GM21737 (cell line): ENCODE measurements at regions not wholly inside any gene's neighbourhood (a gene's known extent, or its start where the extent isn't known, plus 50 kb on each side); places are given as distances from the start of the nearest gene placed in this dataset.

Experiments used
- ATAC-seq: cut with Tn5 transposase; IDR thresholded peaks from one replicate; pipeline ENCODE4 v1.9.1; 2021; ENCODE audit warnings: mild to moderate bottlenecking, moderate library complexity; ENCODE audit not compliant: unreplicated experiment

DNA sequence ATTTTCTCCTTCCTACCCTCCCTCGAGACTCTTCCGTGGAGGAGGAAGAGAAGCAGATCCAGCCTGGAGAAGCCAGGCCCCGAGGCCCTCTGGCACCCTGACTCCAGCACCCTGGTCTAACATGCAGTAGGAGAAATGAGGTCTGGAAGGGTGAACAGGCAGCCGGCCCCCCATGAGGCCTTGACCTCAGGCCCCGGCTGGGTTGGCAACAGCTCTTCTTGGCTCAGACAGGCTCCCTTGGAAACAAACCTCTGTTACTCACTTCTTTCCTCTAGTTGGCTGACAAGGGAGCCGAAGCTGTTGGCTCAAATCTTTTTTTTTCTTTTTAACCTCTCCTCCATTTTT is 73.4 kb downstream of the CPN2 start:
- ATAC-seq, result no peak

DNA sequence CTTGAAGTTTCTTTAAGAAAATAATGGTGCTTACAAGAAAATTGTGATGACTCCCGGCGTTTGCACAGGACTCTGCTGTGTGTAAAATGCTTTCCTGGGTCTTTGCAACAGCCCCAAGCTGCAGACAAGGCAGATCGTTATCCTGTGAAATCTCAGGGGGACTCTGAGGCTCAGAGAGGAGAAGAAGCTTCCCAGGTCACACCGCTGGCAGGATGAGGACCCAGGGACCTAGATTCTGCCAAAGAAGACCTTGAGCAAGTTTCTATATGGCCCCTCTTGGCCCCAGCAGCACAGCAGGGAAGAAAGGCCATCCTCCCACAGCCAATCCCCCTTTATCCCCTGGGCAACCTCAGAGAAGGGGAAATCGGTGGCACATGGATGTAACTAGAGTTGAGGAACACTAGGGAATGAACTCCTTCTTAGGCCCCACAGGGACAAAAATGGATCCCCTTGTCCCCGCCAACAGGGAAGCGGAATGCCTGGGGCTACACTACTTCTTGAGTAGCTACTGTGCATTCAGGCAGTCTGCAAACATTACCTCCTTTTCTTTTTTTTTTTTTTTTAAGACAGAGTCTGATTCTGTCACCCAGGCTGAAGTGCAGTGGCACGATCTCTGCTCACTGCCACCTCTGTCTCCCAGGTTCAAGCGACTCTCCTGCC is 72.8 kb downstream of the CPN2 start:
- ATAC-seq, result no peak

DNA sequence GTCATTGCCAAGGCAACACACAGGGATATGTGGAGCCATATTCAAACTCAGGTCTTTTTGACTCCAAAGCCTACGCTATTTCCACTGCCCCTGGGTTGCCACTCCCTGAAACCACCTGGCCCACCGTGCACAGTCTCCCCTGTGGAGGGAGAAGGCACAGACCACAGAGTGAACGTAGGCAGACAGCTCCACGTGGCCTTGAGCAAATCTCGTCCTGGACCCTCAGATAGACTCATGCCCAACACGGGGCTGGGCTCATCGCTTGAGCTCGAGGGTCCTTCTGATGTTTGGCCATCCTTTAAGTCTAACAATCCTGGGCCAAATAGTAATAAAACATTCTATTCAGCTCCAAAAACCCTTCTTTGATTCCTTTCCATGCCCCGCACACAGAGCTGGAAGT is 72.0 kb downstream of the CPN2 start:
- no peak for ATAC-seq

DNA sequence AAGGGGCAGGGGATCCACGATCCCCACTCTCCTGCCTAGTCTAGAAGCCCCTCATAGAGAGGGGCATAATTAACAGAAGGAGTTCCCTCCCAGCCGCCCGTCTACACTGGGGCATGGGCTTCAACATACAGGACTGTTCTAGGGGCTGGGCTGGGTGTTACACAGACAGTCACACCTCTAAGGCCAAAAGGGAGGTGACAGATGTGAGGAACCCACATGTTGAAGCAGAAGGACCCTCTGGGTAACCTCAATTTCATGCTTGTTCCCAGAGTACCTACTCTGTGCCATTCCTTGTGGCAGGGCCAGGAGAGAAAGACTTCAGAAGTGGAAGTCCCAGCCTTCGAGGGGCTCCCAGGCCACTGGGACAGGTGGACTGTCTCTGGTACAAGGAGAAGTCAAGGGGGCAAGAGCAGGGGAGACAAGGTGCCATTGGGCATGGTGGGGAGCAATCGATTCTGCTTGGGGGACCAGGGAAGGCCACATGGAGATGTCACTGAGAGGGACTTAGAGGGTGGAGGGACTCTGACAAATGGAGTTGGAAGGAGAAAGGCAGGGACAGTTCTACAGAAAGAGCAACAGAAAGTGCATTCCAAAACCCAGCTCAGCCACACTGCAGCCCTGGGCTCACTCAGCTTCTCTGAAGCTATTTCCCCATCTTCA is 71.3 kb downstream of the CPN2 start:
- ATAC-seq, result no peak

- no peak for ATAC-seq
Observed at GRCh38 chr3:194280777-194281176, 70.4 kb downstream of the CPN2 start.

GRCh38 chr3:194281306-194281705 is 69.8 kb downstream of the CPN2 start:
- ATAC-seq, result no peak

GRCh38 chr3:194281766-194282165 is 69.4 kb downstream of the CPN2 start:
- no peak for ATAC-seq

DNA sequence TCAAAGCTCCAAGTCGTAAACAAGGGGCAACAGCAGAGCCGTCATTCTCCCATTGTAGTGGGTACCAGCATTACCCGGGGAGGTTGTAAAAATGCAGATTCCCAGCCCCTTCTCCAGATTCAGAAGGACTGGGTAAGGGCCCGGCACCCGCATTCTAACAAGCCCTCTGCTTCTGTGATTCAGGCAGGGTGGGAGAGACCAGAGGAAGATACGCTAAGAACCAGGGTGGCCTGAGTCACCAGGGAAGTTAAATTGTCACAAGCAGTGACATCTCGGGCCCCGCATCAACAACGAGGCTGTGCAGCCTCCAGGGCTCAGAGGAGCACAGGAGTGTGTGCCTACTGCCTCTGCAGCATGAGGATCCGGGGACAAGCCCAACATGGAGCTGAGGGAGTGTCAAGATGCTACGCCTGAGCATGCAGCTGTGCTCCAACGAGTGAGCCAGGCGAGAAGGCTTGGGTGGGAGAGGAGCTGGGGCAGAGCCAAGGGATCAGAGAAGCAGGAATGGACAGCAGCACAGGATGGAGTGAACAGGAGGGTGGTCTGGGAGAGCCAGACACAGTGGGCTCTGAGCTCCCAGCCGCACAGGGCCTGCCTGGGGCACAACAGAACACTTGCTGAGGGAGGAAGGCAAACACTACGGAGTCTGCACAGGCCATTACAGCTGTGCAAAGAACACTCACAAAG is 68.5 kb downstream of the CPN2 start:
- no peak for ATAC-seq

GRCh38 chr3:194283221-194284006 is 67.7 kb downstream of the CPN2 start:
- no peak for ATAC-seq

DNA sequence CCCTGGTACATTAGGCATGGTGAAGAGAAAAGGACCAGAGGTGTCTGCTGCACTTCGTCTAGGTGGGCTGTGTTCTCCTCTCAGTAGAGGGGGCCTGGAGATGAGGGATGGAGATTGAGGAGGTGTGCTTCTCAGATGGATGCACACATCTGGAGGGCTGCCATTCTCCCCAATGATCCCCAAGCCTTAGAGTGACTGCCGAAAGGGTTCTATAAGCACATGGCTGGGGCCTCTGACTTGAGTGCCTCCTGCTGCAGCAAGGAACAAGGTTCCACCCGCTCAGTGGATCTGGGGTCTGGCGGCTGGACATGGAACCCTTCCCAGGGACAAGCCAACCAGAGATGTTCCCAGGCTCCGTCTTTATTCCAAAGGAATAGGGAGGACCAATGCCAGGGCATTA is 66.8 kb downstream of the CPN2 start:
- no peak for ATAC-seq

DNA sequence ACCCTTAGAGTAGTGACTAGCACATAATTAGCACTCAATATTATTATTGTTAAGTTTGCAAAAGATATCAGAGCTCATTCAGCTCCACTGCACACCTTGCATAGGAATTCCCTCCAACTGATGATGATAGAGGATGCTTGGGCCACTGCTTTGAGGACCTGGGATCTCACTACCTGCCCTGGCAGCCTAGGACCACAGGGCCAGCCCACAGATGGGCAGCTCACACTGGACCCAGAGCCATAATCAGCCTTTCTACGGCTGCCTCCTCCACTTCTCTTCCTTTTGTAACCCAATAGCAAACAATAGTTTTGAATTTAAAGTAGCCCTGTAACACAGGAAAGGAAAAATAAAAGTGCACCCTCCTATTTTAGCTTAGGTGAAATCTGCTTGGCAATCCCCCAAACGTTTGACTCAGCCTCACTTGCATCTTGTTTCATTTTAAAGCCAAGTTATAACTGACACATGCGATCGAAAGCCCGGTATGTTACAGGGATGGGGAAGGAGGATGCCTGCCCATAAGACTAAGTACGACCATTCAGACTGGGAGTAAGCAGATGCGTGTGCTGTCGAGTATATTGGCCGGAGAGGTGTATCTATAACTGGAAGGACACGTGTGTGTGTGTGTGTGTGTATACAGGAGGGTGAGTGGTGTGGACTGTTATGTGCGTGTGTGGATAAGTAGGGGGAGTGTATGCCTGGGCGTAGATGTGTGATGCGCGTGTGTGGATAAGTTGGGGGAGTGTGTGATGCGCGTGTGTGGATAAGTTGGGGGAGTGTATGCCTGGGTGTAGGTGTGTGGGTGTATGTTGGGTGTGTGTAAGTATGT is 65.9 kb downstream of the CPN2 start:
- no peak for ATAC-seq

DNA sequence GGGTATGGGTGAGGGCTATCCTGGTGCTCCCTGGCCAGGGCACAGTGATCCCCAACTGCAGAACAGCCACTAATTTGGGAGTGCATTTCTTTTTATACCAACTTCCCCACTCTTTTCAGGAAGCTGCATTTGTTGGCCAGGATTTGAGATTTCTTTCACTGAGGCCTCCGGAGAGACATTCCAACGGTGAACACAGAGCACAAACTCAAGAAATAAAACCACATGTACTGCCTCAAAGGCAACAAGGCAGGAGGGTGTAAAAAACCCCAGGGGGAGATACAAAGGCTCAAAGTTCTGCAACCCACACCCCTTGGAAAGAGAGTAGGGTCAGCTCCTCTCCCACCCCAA is 65.3 kb downstream of the CPN2 start:
- no peak for ATAC-seq

- ATAC-seq, result no peak
Observed at GRCh38 chr3:194286375-194287146, 64.6 kb downstream of the CPN2 start.

- ATAC-seq, result no peak
Observed at GRCh38 chr3:194287374-194287773, 63.8 kb downstream of the CPN2 start.

DNA sequence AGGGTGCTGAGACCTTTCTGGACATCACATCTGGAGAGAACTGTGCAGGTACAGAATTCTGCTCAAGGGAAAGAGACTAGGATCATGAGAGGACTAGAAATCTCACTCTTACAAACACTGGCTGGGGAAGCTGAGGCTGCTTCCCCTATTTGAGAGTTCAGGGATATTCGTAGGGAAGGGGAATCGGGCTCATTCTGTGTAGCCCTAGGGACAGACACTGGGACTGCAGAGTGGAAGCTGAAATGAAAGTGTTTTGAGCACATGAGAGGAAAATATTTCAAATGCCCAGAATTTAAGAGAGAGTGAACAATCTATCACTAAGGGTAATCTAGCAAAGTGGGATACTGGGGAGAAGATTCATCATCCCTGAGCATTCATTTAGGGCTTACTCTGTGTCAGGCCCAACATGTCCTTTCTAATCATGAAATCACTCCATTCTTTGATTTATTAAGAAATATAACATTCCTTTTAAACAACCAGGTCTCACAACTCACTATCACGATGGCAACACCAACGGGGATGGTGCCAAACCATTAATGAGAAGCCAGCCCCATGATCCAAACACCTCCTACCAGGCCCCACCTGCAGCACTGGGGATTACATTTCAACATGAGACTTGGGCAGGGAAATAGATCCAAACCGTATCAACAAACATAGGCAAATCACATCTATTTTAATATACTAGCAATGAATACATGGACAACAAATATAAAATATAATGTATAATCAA is 63.0 kb downstream of the CPN2 start:
- no peak for ATAC-seq
